Hematopoietic multipotent progenitor cell treated with erythropoietin and hydrocortisone succinate and interleukin-3 and kit ligand, for 6 days (in vitro differentiated cells): ENCODE measurements at regions not wholly inside any gene's neighbourhood (a gene's known extent, or its start where the extent isn't known, plus 50 kb on each side); places are given as distances from the start of the nearest gene placed in this dataset.
A peak's percentile ranks its signal among the peaks of the same experiment; 100 is the strongest.
"Not testable (repeated sequence)": the region's sequence is repeated elsewhere in the genome, so short reads cannot be mapped to it uniquely, and the experiment has no call there.

ENCODE experiments used
- DNase-seq: peaks from one replicate; pipeline ENCODE4 v3.0.0-alpha.2; 2015

DNA sequence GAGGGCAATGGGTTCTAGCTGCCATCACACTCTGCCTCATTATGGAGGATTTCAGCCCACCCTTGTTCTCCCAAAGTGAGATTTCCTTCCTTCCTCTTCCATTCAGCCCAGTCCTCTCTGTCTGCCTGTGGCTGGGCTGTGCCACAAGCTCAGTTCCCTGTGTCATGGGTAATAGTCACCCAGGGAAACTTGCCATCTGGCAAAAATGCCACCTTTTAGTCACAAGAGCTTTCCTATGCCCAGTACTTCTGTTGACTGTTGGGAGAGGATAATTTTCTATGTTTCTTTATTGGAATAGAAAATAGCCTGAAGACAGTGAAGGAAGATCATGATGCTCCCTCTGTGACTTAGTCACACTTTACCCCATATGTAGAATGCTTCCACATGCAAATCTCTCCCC is 71.4 kb downstream of the TLR4 start:
- no peak for DNase-seq

DNA sequence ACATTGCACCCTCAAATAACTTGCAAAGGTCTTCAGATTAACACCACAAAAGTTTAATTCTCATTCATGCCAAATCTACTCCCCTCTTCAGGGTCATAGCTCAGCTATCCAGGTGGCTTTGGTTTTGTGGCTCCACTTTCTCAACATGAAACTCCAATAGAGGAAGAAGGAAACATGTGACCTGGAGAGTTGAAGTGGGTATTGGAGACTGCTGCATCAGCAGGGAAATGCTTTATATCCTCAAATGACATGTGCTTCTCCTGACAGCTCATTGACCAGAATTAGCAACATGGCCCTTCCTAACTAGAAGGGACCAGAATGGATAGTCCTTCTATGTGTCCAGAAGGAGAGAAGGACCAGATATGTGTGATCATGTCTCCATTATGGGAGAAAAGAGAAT is 73.6 kb downstream of the TLR4 start:
- DNase-seq: peak; percentile 7

DNA sequence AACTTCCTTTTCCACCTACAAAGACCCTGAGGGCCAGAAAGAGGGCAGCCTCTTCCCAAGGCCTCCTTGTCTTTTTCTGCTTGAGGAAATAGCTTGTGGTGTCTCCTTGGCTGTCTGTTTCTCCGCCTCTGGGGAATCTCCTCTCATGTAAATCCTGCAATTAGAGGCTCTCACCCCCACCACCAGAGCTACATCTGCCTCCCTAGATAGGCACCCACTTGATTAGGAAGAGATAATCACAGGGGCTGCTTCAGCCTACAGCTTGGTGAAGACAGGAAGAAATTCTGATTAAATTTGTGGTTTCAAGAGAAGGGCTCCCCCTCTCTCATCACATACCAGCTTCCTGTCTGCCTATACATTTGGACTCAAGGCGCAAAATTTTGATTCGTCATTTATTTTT is 75.6 kb downstream of the TLR4 start:
- DNase-seq: peak; percentile 46

DNA sequence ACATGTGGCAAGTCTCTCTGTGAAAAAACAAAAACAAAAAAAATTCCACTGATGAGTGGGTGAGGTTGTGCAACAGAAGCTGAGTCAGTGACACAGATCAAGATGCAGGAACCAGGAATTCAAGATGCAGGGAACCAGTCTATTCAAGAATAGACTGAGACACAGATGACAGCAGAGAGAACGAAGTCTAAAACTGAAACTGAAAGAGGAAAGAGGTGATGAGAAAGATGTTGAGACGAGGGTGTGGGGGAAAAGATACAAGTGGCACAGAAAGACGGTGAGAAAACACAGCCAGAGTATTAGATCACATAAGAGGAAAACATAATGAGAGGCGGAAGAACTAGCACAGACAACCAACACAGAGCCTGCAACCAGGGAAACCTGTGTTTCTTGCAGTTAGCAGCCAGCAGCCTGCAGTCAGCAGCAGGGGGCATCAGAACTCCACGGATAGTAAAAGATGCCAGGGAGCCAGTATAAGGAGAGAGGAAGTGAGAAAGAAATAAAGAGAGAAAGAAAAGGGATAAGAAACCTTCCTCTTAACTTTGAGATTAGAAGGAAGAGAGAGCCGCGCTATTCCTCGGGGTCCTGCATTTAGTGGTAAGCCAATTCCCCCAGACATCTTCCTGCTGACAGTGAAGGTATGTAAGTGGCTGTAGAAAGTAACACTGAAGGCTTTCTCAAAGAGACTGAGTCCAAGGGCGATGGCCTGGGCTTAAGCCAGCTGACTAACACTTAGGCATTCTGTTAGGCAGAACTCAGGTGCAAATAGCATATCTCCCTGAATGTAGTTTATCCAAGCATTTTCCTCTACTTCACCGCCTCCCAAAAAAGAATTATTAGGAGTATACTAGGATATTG is 79.0 kb downstream of the TLR4 start:
- DNase-seq: peak; percentile 76

DNA sequence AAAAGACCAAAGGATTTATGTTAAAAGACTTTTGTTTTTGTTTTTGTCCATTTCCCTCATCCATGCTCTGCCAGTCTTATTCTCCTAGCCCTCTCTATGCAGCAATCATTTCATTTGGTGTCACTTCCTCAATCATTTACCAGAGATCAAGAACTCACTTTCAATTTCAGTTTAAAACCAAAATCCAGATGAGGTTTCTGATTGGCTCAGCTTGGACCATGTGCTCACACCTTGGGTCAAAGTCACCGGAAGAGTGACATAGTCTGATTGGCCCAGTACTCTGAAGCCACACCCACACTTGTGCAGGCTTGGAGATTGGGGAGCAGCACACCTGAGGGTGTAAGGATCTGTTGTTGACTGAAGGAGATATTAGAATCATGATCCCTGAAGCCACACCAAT is 79.6 kb downstream of the TLR4 start:
- peak; percentile 34 for DNase-seq

DNA sequence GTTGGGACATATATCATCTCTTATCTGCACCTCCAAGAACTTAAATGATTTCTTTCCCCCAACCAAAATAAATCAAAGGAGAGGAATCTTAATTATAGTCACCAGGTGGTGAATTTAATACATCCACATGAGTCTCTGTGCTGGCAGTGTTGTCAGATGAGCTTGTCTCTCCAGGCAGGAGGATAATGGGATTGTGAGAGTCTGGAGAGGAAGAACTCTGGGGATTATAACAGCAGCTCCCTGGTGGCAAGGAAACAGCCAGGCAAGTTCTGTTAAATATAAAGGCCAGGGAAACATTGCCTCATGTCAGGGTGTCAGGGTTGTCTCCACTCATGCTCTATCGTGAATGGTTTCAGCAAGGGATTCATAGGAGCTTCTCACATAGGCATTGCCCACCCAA is 80.8 kb downstream of the TLR4 start:
- DNase-seq: no peak

DNA sequence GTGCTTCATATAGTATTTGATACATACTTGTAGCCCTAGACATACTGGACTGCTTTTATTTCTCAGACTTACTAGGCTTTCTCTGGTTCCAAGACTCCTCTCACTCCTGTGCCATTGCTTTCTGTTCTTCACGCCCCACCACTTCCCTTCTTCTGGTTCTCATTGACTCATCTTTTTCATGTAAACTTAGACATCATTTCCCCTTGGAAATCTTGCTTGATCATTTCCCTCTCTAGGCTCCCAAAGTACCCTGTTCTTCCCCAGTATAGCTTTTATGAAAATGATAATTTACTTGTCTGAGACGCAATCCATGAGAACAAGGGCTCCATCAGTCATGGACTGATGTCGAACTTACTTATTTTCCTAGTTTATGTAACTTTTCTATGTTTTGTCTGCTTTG is 83.5 kb downstream of the TLR4 start:
- no peak for DNase-seq

DNA sequence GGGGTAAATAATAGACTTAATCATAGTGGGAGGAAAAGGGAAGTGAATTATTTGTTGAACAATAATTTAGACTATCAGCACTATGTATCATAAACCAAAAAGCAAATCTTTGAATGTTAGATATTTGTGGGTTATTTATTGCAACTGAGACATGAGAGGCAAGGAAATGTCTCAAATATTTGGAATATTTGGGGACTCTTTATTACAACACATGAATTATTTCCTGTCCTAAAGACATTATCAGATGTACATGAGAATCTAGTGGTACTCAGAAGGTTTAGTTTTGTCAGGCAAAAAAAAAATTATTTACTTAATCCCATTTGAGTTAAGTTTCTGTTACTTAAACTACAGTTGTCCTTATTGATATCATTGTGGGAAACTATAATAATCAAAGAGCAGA is 91.1 kb downstream of the TLR4 start:
- DNase-seq: no peak

DNA sequence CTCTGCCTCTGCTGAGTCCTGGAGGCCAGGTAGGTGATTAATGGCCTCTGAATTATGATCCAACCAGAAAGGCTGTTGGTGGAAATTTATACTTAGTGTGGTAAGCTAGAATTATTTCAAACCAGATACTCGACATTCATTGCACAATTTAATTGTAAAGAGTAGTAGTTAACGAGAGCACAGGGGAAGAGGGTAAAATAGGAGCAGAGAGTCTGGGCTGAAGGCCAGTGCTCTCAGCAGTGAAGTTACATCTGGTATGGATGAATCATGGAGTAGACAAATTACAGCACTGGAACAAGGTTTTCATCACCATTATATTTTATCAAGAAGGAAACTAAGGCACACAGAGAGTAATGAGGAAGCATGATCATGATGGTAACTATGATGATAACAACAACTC is 92.5 kb downstream of the TLR4 start:
- DNase-seq: no peak

DNA sequence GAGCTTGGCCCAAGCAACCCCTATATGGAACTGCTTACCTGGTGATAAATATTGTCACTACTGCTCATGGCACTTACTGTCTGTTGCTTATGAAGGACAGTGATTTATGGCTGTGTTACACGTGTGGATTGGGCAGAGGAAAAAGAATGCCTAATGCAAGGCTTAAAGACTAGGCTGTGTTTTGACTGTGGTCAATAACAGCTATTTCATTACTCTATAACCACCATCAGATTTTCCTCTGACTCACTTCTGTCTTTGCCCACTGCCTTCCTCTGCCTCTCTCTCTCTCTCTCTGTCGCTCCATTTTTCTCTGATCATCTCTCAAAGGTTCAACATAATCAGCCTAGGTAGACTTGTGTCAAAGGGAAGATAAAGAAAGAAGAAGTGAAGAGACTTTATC is 96.2 kb downstream of the TLR4 start:
- DNase-seq: no peak

DNA sequence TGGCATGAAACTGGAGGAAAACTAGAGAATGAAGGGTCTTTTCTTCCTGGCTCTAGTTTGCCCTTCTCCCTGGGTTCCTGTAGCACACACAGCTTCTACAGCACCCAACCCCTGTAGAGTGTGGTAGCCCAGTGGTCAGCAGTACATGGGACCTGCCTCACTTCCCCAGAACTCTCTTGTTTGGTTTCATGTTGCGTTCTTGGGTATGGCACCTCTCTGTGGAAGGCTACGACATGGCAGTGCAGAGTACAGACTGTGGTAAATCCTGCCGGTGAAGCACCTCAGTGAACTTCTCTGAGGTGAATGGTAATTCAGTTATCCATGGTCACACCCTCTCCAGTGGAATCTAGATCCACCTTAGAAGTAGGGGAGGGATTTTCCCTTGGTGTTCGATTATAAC is 105.5 kb downstream of the TLR4 start:
- no peak for DNase-seq

DNA sequence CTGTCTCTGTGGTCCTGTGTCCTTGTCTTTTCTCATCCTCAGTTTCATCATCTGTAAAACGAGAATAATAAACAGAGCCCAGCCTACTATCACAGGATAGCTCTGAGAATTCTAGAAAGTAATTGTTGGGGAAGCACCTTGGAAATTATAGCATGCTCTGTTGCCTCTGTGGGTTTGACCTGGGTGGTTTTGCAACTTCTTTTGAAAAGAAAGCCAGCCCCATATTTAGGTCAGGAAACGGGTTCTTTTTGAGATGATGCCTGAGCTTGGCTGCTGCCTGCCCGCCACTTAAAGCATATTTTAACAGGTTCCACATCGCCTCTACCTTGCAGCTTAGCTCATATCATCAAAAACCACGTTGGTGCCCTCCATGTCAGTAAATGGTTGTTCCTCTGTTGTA is 111.1 kb downstream of the TLR4 start:
- no peak for DNase-seq

DNA sequence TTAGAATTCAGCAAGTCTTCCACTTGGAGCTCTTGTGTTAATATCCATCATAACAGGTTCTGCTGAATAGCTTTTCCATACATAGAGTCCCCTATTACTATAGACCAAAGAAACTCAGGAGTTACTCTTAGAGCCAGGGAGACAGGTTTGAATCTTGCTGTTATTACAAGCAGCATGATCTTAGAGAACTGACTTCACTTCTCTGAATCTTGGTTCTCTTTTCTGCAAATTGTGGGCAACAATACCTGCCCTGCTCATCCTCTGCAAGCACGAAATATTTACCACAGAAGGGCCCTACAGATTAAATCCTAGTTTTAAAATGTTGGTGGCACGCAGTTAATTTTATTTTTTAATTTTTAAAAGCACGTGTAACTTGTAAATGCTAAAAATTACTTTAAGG is 111.7 kb downstream of the TLR4 start:
- DNase-seq: no peak

DNA sequence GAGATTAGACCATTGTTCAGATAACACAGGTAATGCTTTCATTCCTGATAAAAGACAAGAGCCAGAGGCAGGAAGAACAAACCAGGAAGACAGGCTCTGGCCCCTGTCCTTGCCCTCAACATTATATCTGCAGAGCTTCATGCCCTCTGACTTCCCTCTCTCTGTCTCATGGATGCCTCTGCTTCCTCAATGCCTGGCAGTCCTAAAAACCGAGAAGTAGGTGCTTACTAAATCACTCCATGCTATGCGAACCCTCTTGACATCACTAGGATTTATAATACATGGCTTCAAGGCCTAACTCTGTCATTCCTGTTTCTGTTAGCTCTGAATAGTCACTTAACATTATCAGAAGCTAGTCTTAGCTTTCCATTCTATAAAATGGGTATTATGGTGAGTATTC is 117.8 kb downstream of the TLR4 start:
- no peak for DNase-seq

DNA sequence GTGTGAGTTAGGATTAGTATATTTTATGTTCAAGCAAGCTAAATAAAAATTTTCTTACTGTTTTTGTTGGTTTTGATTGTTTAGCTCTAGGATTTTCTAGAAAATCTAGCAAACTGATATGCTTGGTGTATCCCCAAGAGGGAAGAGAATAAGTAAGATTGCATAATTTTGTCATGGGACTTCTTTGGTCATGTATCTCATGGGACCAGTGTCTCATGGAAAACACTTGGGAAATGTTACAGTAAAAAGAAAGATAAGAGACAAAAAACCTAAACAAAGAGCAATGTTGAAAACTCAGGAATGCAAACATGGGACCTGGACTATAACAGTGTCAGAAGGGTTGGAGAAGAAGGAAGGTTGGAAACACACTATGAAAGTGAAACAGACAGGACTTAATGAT is 119.4 kb downstream of the TLR4 start:
- DNase-seq: no peak

DNA sequence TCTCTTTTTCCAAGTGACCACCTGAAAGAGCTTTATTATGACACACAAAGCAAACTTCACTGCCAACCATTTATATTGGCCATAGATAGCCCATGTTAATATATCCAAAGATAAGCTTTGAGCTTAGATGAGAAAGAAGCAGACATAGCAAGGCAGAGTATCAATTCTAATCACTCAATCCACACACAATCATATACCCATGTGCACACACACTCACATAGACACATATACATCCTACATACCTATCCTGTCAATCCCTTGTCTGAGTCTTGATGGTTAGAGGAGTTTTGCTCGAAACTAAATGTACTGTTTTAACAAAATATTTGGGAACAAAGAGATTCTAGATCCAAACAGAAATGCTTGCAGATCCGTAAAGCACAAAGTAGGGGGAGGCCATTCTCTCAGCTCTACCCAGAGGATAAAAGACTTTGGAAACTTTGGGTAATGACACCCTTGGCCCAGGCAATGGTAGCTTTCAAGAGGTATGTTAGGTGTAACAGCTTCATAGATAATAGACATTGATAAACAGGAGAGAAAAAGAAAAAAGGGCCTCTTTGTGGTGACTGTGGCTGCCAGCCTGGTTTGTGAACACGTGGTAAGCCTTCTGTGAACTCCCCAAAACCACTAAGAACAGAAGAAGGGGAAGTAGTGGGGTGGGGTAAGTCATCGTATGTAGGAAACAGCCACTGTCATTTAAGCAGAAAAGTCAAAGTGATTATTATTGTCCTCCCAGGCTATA is 121.6 kb downstream of the TLR4 start:
- peak; percentile 80 for DNase-seq

DNA sequence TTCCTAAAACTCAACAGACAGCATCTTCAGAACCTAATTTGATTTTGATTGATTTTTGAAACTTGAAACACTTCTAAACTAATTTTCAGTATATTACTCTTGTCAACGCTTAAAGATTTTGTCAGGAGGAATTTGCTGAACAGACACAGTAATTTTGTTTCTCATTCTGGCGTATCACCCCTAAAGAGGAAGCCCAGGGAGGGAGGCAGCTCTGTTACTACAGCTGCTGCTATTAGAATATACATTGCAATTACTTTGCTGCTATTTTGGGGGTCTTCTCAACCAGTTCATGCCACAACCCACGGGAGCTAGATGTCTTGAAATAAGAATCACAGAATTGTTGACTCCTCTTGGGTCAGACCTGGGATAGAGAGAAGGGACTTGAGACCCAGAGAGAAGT is 122.6 kb downstream of the TLR4 start:
- peak; percentile 23 for DNase-seq

DNA sequence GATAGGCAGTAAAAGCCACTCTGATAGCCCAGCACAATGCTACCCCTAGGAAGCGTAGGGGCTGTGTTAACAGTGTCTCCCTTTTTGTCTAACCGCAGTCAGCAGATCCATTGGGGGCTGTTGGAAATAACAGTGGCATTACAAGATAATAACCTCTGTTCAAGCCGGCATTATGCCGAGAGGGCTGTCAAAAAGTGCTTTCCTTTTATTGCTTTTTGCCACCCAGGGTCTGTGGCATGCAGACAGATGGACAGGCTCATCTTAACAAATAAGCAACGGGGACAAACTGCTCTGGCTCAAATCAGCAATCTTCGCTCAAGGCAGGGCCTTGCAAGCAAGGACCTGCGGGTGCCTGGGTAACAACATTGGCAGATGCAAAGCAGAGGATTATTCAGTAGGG is 123.3 kb downstream of the TLR4 start:
- no peak for DNase-seq

DNA sequence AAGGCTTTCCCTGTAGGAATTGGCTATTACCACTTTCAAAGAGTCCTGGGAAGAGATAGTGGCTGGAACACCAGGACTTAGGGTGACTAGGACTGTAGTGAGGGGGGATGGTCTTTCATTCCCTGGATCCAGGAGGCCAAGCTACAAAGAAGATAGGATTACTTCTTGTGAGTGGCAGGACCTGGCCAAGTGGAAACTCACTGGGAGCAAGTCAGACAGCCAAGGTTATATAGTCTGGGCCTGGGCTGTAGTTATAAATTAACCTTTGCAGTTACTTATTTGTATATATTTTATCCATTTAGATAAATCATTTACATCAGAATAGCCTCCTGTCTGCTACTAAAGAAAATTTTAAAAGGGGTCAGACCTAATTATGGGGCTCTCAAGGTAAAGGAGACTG is 124.3 kb downstream of the TLR4 start:
- DNase-seq: no peak

DNA sequence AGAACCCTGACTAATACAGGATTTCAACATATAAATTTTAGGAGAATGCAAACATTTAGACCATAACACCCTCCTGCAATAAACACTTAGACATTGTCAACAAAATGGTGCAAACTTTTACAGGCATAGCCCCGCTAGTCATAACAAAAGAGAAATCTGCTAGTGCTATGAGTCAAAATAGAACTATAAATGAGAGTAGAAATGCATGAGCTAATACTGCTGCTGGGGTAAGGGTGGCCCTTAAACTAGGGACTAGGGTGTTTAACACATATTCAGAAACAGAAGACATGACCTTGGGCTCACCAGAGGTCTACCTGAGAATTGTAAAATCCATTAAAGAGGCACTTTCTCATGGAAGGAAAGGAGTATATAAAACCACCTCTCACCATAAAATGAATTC is 131.6 kb downstream of the TLR4 start:
- no peak for DNase-seq

DNA sequence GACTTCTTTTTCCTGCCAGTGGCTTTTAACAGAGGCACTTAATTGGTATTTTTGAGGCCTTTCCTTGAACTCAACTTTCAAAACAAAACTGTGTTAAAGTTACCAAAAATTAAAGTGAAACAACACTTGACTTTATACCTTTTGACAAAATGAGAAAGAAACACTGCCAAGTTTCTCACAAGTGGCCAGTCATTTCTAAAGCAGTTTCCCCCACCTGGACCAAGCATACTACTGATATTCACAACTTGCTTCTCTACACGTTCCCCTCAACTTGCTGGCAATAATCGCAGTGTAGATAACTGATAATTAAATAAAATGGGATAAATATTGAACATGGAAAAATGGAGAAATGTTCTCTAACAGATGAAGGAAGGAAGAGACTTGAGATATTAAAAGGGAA is 135.7 kb downstream of the TLR4 start:
- DNase-seq: no peak

DNA sequence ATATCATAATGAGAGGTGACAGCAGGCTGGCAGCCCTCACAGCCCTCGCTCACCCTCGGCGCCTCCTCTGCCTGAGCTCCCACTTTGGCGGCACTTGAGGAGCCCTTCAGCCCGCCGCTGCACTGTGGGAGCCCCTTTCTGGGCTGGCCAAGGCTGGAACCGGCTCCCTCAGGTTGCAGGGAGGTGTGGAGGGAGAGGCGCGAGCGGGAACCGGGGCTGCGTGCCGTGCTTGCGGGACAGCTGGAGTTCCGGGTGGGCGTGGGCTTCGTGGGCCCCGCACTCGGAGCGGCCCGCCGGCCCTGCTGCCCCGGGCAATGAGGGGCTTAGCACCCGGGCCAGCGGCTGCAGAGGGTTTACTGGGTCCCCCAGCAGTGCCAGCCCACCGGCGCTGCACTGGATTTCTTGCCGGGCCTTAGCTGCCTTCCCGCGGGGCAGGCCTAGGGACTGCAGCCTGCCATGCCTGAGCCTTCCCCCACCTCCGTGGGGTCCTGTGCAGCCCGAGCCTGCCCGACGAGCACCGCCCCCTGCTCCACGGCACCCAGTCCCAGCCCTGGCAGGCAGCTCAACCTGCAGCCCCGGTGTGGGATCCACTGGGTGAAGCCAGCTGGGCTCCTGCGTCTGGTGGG is 147.7 kb downstream of the TLR4 start:
- DNase-seq: not testable (repeated sequence)

DNA sequence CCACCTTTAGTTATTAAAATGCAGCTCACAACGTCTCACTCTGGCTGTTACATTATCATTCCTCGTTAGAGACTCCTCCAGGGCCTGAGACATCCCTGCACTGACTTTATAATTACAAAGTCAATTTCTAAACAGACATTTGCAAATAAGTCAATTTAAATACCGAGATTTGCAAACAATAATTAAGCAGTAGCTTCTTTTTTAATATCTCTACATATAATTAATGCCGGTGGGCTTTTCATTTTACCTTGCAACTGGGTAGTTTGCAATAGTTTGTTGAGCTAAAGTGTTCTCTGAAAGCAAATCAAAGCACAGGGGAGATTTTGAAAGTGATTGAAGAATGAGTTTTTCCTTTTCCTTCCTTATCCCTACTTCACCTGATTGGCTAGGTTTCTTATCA is 154.4 kb downstream of the TLR4 start:
- DNase-seq: no peak

DNA sequence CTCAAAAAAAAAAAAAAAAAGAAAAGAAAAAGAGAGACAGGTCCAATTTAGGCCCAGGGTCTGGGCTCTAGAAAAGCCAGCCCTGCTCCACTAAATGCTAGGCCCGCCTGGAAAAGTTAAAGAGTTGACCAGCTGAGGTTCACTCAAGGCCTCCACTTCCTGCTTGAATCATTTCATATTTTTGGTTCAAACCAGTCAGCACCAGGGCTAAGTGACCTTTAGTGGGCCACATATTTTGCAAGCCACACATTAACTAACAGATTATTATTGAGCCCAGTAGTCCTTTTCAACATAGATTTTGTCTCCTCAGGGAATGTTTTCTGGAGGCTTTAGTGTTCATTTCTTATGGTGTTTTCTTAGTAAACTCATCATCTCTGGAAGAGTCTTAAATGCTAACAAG is 156.6 kb downstream of the TLR4 start:
- DNase-seq: no peak
